ENCODE measurements at regions not wholly inside any gene's neighbourhood (a gene's known extent, or its start where the extent isn't known, plus 50 kb on each side); places are given as distances from the start of the nearest gene placed in this dataset.
"Not testable (repeated sequence)": the region's sequence is repeated elsewhere in the genome, so short reads cannot be mapped to it uniquely, and the experiment has no call there.

DNA sequence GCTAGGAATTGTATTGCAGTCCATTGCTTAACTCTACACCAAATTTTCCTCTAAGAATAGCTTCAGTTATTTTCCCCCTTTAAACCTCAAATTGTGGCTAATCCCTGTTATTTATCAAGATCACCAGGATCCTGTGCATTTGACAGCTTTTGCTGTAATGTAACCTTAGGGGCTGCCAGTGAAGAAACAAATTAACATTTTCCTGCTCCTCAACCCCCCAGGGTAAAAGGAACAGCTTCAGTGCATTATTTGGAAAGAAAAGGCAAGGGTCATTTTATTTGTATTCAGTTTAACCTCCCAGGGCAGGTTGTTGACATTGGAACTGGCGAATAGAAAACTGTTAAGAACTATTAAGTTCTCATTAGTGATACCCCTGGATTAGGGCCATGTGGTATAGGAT, 57.0 kb downstream of the PCDH20 start:
- DNase-seq (ENCODE audit: low spot score): no peak

DNA sequence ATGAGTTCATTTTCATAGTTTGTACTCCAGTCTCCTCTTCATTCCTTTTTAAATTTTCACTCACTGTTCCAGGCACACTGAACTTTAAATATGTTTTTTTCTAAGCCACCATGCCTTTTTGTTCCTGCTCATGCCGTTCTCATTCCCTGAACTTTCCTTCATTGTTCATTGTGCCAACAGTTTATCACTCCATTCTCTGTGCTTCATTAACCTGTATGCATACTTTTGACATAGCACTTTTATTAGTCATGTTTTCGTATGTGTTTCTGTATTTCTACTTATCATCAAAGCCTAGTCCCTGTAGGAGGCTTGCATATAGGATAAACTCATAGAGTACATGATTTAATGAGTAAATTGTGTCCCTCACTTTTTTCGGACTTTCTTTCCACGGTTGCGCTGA, 65.3 kb downstream of the PCDH20 start:
- no peak for DNase-seq (ENCODE audit: low spot score)

- no peak for DNase-seq (ENCODE audit: low spot score)
Measured at GRCh38 chr13:61339054-61339621, 76.5 kb downstream of the PCDH20 start.

DNA sequence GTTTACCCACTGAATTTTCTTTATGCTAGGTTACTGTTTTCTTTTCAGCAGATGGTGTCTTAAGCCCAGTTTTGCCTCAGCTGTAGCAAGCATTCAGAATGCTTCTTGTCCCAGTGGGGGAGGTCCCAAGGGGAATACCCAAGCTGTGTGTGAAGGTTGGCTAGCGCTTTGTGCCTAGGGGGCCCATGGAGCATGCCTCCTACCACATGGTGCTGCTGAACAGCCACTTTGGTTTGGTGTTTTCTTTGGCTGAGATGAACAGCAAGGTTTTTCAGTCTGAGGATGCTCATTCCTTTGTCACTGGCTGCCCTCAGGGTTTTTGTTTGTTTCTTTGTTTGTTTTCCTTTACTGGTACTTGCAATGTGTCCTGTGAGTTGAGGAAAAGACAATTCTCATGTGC, 99.0 kb downstream of the PCDH20 start:
- no peak for DNase-seq (ENCODE audit: low spot score)

GRCh38 chr13:61294467-61295191, 121.0 kb downstream of the PCDH20 start:
- DNase-seq (ENCODE audit: low spot score): no peak

DNA sequence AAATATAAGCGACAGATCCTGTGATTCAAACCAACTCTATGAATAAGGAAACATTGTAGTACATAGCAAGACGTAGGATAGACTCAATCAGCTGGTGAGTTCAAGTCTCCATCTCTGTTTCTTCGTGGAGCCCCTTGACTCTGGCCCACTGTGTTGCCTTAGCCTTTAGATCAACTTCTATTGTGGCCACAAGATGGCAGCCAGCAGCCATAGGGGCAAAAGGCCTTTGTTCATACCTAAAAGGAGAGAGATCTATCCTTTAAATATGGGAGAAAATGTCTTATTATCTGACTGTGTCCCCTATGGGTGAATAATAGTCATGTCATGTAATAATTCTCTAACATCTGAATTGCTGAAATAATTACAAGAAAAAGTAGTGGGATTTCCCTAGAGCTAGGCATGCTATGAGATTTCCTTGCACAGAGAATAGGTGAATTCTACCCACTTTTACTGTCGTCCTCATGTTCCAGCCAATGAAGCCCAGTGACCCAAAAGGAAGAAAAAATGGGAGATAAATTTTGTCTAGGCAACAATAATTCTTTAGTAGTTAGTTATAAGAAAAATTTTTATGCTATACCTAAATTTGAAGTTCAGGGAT, 129.4 kb downstream of the PCDH20 start:
- no peak for DNase-seq (ENCODE audit: low spot score)

GRCh38 chr13:61277586-61278276, 137.9 kb downstream of the PCDH20 start:
- DNase-seq (ENCODE audit: low spot score): no peak

- DNase-seq (ENCODE audit: low spot score): no peak
Measured at GRCh38 chr13:61277088-61277487, 138.6 kb downstream of the PCDH20 start.

GRCh38 chr13:61276401-61276800, 139.2 kb downstream of the PCDH20 start:
- no peak for DNase-seq (ENCODE audit: low spot score)

DNA sequence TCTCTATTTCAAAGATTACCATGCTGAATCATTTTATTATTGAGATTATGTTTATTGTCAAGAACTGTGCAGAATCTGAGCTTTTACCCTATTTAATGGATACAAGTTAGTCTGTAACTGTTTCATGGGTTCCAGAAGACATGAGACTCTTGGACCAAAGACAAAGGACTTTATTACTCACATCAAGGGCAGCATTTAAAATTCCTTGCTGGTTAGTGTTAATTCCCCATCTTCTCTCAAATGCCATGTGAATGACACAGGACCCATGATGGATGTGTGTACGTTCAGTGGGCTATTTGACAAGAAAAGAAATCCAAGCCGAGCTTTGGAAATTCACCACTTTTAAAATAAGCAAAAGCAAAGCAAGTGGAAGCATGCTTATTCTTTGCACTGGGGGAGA, 139.9 kb downstream of the PCDH20 start:
- no peak for DNase-seq (ENCODE audit: low spot score)

DNA sequence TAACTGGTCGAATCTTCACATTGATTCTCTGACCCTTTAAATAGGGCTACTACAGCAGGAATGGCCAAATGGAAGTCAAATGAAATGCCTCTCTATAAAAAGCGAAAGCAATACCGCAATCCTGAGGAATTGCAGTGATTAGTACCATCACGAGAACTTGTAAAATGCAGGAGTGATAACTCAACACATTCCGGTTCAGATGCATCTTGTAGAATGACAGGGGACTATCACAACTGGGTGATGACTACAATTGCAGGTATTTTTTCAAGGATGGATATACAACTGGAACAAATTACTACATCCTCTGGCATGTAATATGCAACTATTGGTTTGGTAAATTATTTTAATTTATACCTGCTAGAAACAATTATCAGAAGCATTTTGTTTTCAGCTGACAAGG, 140.4 kb downstream of the PCDH20 start:
- DNase-seq (ENCODE audit: low spot score): no peak

DNA sequence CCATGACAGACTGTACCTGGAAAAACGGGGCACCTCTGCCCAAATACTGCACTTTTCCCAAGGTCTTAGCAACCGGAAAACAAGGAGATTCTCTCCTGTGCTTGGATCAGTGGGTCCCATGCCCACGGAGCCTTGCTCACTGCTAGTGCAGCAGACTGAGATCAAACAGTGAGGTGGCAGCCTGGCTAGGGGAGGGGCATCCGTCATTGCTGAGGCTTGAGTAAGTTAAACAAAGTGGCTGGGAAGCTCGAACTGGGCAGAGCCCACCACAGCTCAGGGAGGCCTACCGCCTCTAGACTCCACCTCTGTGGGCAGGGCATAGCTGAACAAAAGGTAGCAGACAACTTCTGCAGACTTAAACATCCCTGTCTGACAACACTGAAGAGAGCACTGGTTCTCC, 148.8 kb downstream of the PCDH20 start:
- DNase-seq (ENCODE audit: low spot score): not testable (repeated sequence)

DNA sequence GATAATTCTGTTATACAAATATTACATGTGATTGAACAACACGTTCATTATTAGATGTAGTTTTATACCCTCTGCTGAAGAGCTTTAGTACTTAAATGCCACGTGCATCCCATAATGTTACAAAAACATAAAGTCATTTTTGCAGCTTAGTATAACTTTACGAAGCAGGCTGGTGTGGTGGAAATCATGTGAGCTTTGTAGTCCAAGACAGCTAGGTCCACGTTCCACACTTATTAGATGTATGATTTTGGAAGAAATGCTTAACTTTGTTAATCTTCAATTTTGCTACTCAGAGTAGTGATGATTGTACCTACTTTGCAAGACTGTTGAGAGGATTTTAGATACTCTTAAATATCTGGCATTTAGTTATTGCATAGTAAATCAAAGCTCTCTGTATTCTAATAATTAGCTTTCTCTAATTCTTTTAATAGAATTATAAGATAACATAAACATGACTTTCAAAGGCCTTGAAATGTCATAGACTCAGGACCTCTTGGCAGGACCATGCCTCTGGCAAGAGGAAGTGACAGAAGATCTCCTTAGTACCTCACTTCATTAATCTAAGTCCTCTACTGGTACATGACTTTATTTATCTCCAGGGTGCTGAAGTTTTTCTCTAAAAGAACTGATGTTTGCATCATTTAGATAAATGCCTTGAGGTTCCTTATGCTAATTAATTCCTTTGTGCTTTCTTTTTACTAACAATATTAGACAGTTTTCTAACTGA, 153.7 kb downstream of the PCDH20 start:
- DNase-seq (ENCODE audit: low spot score): no peak

DNA sequence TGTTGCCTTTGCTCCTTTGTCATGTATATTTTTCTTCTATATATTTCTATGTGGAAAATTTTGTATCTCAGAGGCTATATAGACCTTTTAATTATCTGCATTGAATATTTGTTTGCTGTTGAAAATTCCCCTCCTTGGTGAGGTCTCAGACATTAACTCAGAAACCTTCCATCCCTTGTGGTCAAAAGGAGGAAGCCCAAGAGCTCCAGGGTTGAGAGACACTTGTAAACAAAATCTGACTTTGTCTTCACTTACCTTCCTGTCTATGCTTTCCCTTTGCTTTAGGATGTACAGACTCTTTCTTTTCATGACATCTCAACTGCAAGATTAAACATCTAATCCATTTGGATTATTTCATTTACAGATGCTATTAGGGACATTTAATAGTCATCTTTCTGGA, 157.5 kb downstream of the PCDH20 start:
- DNase-seq (ENCODE audit: low spot score): no peak

DNA sequence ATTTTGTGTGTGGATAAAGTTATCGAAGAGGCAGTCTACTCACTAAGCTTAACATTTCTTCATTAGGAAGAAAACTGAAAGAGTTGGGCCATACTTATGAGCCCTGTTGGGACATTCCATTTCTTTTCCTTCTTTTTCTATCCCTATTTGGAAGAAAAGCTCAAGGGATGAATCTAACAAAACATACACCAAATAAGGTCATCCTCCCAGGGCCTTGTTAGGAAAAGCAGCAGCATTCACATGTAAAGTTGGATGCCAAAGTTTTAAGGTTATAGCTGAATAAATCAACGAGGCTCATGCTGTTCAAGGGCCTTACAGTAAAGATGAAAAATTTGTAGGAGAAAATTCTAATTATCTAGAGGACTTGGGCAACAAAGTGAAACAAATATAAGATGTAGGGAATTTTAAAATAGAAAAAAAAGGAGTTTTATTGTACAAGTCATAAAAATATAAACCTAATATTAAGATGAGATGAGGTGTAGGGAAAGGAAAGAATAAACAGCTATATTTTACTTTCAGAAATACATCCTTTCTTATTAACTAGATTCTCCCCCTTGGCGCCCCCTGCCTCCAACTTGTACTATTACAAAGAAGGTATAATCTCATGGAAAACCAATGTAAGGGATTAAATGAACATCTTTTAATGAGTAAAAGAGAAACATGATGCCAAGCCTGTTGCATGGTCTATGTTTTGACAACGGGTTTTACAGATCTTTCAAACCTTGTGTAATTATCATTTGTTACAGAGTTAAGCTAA, 160.4 kb downstream of the PCDH20 start:
- peak; percentile 1 for DNase-seq (ENCODE audit: low spot score)

DNA sequence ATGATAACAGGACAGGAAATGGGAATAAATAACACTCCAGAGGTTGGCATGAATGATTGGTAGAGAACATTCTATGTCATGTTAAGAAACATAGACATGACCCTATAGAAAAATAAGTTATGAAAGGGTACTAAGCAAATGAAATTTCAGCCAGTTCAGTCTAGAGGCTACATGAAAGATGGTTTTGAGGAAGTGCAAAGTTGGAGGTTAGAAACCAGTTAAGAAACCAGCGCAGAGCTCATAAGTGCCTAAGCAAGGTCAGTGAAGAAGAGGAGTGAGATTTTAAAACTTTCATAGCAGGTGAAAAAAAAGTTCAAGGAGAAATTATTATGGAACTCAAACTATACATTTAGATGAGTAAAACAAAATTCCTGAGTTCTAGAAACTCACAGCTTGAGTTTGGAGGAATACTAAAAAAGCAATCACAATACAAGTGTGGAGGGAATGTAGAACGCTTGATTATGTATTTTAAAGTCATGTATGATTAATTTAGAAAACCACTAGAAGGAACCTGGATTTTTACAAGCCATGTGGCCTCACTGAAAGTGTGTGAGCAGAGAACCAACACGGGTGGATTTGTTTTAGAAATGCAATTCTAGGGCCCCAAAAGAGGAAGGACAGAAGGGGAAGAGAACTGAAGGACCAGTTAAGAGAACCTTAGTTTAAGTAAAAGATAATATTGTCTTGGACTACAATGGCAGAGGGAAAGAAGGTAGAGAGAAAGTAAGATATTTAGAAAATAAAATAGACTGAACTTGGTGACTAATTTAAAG, 162.4 kb downstream of the PCDH20 start:
- no peak for DNase-seq (ENCODE audit: low spot score)

- DNase-seq (ENCODE audit: low spot score): no peak
Measured at GRCh38 chr13:61252213-61252612, 163.4 kb downstream of the PCDH20 start.

DNA sequence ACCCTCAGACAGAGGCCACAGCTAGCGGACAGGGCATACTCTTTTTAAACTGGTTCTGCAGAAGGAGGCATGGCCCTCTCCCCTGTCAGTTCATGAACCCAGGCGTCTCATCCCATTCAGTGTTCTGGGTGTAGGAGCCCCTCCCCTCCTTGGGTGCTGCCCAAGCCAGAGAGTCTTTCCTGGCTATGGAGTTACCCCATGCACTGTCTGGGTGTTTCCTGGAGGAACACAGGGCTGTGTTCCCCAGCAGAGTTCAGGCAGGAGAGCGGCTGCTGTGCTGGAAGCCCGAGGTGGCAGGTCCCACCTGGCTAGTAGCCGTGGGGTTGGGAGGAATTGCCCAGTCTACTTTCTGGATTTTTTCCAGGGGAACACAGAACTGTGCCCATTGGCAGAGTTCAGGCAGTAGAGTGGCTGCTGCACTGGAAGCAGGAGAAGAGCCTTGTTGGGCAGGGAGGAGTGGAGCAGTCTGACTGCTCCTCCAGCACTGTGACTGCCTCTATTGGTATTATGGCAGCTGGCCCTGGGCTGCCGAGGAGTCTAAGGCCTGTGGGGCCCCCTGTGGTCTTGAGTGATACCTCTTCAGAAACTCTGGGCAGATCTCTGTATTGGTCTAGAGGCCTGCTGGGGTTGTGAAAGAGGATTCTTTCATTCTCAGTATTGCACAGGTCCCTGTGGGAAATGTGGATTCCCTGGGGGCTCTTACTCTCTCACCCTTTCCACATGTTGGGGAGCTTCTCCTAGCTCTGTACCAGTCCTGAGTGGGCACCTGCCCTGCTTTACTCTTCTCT, 168.3 kb downstream of the PCDH20 start:
- DNase-seq (ENCODE audit: low spot score): no peak

GRCh38 chr13:61246351-61246750, 169.3 kb downstream of the PCDH20 start:
- no peak for DNase-seq (ENCODE audit: low spot score)

GRCh38 chr13:61215601-61216000, 200.0 kb downstream of the PCDH20 start:
- no peak for DNase-seq (ENCODE audit: low spot score)

Measured in A172 (cell line).